ENCODE measurements at regions not wholly inside any gene's neighbourhood (a gene's known extent, or its start where the extent isn't known, plus 50 kb on each side); places are given as distances from the start of the nearest gene placed in this dataset.

DNA sequence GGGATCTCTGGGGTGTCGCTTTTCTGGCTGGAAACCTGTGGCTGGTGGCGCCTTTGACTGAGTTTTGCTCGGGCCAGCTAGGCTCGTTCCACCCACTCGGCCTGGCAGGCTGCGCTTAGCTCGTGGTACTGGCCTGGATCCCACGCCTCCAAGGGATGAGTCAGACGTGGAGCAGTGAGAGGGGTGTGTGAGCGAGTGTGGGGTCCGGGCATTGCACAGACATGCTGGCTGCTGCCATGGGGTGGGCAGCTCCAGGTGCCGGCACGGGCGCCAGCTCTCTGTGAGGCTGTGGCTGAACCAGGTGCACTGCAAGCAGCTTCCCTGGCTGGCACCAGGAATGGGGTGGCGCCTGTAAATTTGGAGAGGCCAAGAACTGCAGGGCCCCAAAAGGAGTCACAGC, 63.1 kb upstream of the CACNA2D1 start:
- no peaks in the 10 kb centered on the region for H4K20me1 ChIP-seq (ENCODE audit: insufficient read depth)
- ChIA-PET CTCF (no interaction called here), POLR2A (no interaction called here), RAD21 (ENCODE audit: low non-redundant PET in 1 of 2, low total read pairs in 2 of 2, uncharacterized antibody in 2 of 2, unreplicated experiment in 2 of 2) (no interaction called here)
- DNase-seq (ENCODE audit: low read depth, low spot score) (no peak), ATAC-seq (no peak)
- H3K4me3 ChIP-seq (replicated peaks in 1 of 2; ENCODE audit: low read depth in 1 of 2, low read length in 2 of 2): no peak overlapping the region
- no peaks in the 10 kb centered on the region for H3K9me3 ChIP-seq (ENCODE audit: control insufficient read depth in 1 of 2, insufficient read depth in 1 of 2, low read depth in 1 of 2, low read length in 2 of 2)
- no peaks in the 10 kb centered on the region for H3K9me2 ChIP-seq (ENCODE audit: insufficient read depth)
- H3K27me3 ChIP-seq (ENCODE audit: insufficient read depth, low read length): no peaks in the 10 kb centered on the region
- TF ChIP-seq ELF1 (IDR thresholded peaks at IDR 0.05; ENCODE audit: borderline replicate concordance, low read depth) (no peak), CBX3 (IDR thresholded peaks at IDR 0.05; ENCODE audit: low read depth) (no peak), POLR2AphosphoS5 (IDR thresholded peaks at IDR 0.05; ENCODE audit: low read depth, low read length) (no peak), TCF7L2 (IDR thresholded peaks at IDR 0.05; ENCODE audit: borderline replicate concordance, extremely low read depth, insufficient read depth, insufficient read length) (no peak), ZFX (IDR thresholded peaks at IDR 0.05) (no peak), EZH2 (IDR thresholded peaks at IDR 0.05) (no peak), SIN3A (IDR thresholded peaks at IDR 0.05; ENCODE audit: low read depth) (no peak), CEBPB (IDR thresholded peaks at IDR 0.05; ENCODE audit: low read depth) (no peak), RAD21 (IDR thresholded peaks at IDR 0.05; ENCODE audit: low read depth) (no peak)
- TF ChIP-seq, protein P1, sequence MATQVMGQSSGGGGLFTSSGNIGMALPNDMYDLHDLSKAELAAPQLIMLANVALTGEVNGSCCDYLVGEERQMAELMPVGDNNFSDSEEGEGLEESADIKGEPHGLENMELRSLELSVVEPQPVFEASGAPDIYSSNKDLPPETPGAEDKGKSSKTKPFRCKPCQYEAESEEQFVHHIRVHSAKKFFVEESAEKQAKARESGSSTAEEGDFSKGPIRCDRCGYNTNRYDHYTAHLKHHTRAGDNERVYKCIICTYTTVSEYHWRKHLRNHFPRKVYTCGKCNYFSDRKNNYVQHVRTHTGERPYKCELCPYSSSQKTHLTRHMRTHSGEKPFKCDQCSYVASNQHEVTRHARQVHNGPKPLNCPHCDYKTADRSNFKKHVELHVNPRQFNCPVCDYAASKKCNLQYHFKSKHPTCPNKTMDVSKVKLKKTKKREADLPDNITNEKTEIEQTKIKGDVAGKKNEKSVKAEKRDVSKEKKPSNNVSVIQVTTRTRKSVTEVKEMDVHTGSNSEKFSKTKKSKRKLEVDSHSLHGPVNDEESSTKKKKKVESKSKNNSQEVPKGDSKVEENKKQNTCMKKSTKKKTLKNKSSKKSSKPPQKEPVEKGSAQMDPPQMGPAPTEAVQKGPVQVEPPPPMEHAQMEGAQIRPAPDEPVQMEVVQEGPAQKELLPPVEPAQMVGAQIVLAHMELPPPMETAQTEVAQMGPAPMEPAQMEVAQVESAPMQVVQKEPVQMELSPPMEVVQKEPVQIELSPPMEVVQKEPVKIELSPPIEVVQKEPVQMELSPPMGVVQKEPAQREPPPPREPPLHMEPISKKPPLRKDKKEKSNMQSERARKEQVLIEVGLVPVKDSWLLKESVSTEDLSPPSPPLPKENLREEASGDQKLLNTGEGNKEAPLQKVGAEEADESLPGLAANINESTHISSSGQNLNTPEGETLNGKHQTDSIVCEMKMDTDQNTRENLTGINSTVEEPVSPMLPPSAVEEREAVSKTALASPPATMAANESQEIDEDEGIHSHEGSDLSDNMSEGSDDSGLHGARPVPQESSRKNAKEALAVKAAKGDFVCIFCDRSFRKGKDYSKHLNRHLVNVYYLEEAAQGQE (IDR thresholded peaks at IDR 0.05; ENCODE audit: low read depth): no peak
- TF ChIP-seq, protein P2, sequence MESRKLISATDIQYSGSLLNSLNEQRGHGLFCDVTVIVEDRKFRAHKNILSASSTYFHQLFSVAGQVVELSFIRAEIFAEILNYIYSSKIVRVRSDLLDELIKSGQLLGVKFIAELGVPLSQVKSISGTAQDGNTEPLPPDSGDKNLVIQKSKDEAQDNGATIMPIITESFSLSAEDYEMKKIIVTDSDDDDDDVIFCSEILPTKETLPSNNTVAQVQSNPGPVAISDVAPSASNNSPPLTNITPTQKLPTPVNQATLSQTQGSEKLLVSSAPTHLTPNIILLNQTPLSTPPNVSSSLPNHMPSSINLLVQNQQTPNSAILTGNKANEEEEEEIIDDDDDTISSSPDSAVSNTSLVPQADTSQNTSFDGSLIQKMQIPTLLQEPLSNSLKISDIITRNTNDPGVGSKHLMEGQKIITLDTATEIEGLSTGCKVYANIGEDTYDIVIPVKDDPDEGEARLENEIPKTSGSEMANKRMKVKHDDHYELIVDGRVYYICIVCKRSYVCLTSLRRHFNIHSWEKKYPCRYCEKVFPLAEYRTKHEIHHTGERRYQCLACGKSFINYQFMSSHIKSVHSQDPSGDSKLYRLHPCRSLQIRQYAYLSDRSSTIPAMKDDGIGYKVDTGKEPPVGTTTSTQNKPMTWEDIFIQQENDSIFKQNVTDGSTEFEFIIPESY (IDR thresholded peaks at IDR 0.05; ENCODE audit: extremely low read depth, insufficient replicate concordance, low read length): no peak
- TF ChIP-seq, protein P3, sequence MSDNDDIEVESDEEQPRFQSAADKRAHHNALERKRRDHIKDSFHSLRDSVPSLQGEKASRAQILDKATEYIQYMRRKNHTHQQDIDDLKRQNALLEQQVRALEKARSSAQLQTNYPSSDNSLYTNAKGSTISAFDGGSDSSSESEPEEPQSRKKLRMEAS (IDR thresholded peaks at IDR 0.05): no peak
- no peak overlapping the region for H3K4me2 ChIP-seq (ENCODE audit: low read length)
- no peaks in the 10 kb centered on the region for H3K79me2 ChIP-seq (ENCODE audit: insufficient read depth, low read length)
- H3K4me1 ChIP-seq (ENCODE audit: control insufficient read depth in 1 of 2, insufficient read depth in 2 of 2, low read length in 2 of 2): no peaks in the 10 kb centered on the region
- no peak overlapping the region for H2AFZ ChIP-seq (ENCODE audit: low read depth, low read length, poor library complexity, severe bottlenecking)
- no peak overlapping the region for H3K27ac ChIP-seq (ENCODE audit: low read depth, low read length)
- H3K9ac ChIP-seq (ENCODE audit: low read length): no peak overlapping the region
- H3K36me3 ChIP-seq (ENCODE audit: control insufficient read depth in 1 of 2, insufficient read depth in 2 of 2, low read length in 2 of 2): no peaks in the 10 kb centered on the region
- no TSS peak for BruUV-seq (replicated peaks)
- intact Hi-C loops (cut with micrococcal nuclease): no loop called here
